ENCODE measurements at regions not wholly inside any gene's neighbourhood (a gene's known extent, or its start where the extent isn't known, plus 50 kb on each side); places are given as distances from the start of the nearest gene placed in this dataset.

GRCh38 chr10:44435196-44435595 is 50.3 kb upstream of the CXCL12 start:
- DNase-seq (ENCODE audit: low read depth, low spot score), result no peak

- DNase-seq (ENCODE audit: low read depth, low spot score), result no peak
Measured at GRCh38 chr10:44436240-44436639, 51.3 kb upstream of the CXCL12 start.

- DNase-seq (ENCODE audit: low read depth, low spot score), result no peak
Measured at GRCh38 chr10:44437840-44438511, 53.1 kb upstream of the CXCL12 start.

- DNase-seq (ENCODE audit: low read depth, low spot score), result no peak
Measured at GRCh38 chr10:44439239-44439957, 54.5 kb upstream of the CXCL12 start.

GRCh38 chr10:44439958-44440244 is 55.0 kb upstream of the CXCL12 start:
- no peak for DNase-seq (ENCODE audit: low read depth, low spot score)

GRCh38 chr10:44457259-44457658 is 72.4 kb upstream of the CXCL12 start:
- DNase-seq (ENCODE audit: low read depth, low spot score), result no peak

DNA sequence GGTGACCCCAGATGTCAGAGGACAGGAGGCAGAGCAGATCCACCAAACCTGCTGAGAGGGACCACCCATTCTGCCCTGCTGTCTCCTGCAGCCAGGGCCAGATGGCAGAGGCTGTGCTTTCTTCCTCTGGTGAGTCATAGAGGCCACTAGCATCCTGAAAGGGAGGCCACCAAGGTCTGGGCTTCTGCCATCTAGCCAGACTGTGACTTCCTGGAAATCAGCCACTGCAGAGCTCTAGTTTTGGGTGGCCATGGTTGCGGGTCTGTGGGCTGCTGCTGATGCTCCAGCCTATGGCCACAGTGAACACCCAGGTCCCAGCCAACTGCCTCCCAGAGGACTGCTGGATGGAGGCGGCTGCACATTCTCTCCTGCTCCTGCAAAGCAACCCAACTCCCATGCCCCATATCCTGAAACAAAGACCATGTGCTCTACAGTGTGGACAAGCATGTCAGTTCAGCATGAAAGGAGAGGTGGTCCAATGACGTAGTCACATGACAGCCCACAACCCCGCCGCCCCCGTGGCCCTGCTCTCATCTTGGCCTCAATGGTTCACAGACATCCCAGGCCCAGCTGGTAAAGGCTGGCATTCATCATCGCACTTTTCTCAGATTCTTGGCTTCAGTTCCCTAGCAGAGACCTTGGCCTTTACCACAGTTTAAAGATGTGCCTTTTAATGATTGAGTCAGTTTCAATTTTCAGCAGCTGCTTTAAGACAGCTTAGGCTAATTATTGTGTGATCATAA is 73.9 kb upstream of the CXCL12 start:
- DNase-seq (ENCODE audit: low read depth, low spot score), result no peak

DNA sequence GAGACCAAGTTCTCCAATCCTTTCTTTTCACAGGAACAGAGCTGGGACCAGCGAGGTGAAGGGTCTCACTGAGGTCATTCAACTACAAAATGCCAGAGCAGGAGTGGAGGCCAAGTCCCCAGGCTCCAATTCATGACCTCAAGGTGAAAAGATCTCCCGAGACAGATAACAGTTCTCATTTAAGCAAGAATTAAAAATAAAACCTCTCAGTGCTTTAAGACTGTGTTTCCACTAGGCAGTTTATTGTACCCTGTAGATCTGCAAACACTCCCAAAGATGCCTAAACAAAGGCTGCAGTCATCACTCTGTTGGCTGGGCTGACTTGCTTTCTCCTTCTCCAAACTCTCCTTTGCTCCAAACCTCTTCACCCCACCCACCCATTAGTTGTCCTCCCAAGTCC is 74.8 kb upstream of the CXCL12 start:
- no peak for DNase-seq (ENCODE audit: low read depth, low spot score)

- no peak for DNase-seq (ENCODE audit: low read depth, low spot score)
Measured at GRCh38 chr10:44460416-44460815, 75.5 kb upstream of the CXCL12 start.

DNA sequence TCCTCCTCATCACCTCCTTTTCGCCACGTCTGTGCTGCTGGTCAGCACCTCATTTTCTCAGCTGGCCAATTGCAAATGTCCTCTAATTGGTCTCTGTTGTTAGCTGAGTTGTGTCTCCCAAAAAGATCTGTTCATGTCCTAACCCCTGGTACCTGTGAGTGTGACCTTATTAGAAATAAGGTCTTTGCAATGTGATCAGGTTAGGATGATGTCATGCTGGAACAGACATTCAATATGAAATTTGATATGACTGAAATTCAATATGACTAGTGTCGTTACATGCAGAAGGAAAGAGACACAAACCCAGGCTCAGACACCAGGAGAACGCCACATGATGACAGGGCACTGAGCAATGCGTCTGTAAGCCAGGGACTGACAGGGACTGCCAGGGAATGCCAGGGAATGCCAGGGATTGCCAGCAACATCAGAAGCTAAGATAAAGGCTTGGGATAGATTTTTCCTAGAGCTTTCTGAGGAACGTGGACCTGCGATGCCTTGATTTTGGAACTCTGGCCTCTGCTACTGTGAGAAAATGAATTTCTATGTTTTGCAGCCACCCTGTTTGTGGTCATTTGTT is 77.5 kb upstream of the CXCL12 start:
- DNase-seq (ENCODE audit: low read depth, low spot score), result no peak

DNA sequence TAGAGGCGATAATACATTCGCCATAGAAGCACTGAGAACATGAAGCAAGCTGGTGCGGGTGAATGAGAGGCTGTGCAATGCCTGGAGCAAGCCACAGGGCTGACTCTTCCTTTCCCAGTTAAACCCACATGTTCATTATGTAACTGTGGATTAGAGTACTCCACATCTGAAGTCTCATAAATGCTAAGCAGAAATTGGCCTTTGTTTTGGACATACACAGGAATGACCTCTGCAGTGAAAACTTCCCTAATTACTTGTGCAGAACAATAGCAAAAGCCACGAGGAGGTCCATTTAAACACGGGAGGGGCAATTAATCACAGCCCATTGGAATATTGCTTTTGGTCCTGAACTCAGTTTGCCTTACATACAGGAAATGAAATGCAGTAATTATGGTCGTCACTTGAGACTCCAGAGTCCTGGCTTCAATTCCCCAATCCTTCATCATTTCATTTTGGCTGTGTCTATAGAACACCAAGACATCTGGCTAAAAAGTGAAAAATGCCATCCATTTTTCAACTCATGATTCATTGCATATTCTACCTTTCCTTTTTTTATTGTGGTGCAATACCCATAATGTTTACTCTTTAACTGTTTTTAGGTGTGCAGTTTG is 78.7 kb upstream of the CXCL12 start:
- DNase-seq (ENCODE audit: low read depth, low spot score), result no peak

DNA sequence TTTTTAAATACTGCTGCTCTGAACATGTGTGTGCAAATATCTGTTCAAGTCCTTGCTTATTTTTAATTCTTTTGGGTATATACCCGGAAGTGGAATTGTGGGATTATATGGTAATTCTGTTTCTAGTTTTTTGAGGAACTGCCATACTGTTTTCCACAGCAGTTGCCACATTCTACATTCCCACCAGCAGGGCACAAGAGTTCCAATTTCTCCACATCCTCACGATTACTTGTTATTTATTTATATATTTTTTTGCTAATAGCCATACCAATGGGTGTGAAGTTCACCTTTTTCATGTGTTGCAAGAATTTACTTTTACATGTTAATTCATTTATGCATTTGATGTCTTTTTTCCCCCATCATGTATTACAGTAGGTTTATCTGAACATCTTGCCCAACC is 79.6 kb upstream of the CXCL12 start:
- DNase-seq (ENCODE audit: low read depth, low spot score), result no peak

- no peak for DNase-seq (ENCODE audit: low read depth, low spot score)
Measured at GRCh38 chr10:44465401-44466115, 80.7 kb upstream of the CXCL12 start.

DNA sequence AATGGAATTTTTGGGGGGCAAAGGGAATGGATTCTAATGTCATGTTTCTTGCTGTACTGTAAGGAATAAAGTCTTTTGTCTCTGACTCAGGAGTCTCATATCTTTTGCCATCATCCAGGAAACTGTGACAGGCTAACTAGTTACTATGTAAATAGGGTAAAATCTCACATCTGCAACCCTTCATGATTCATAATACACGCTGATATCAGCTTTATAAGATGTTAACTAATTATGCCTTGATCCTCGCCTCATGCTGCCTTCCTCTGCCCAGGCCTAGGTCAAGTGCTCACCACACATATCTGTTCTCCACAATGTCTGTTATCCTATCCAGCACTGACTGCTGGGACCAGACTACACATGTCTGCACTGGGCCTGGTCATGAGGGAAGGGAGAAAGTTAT is 81.3 kb upstream of the CXCL12 start:
- no peak for DNase-seq (ENCODE audit: low read depth, low spot score)

GRCh38 chr10:44467090-44467489 is 82.2 kb upstream of the CXCL12 start:
- no peak for DNase-seq (ENCODE audit: low read depth, low spot score)

DNA sequence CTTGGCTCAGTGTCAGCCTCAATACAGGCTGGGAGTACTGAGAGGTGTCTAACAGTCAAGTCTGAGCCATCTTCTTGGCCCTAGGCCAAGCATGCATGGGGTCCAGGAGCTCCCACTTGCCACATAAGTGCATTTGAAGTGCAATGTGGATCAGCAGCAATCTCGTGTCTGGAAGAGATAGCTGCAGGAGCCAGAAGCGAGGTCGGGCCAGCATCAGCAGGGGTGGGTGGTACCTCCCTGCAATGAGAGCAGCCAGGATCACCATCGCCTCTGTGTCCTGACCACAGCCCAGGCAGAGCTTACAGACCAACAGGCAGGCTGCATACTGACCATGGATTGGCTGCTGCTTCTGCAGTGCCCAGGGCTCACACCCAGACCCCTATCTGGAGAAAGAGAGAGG is 83.0 kb upstream of the CXCL12 start:
- DNase-seq (ENCODE audit: low read depth, low spot score), result no peak

DNA sequence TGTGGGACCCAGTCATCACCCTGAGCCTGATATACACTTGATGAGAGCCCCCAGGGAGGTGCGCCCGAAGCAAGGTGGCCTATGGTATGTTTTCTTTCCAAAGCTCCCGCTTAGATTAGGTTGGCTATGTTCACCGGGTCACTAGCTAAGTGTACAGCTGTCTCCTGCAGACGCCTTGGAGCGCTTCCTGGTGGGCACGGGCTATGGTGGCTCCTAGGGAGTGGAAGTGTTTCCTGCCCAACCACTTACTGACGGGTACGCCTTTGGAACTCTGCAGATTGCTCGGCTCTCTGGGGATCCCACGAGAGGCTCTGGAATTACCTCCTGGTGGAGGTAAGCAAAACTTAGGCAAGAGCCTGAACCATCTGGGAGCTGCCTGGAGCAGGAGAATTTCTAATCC is 83.6 kb upstream of the CXCL12 start:
- DNase-seq (ENCODE audit: low read depth, low spot score), result no peak

GRCh38 chr10:44468965-44469364 is 84.1 kb upstream of the CXCL12 start:
- no peak for DNase-seq (ENCODE audit: low read depth, low spot score)

DNA sequence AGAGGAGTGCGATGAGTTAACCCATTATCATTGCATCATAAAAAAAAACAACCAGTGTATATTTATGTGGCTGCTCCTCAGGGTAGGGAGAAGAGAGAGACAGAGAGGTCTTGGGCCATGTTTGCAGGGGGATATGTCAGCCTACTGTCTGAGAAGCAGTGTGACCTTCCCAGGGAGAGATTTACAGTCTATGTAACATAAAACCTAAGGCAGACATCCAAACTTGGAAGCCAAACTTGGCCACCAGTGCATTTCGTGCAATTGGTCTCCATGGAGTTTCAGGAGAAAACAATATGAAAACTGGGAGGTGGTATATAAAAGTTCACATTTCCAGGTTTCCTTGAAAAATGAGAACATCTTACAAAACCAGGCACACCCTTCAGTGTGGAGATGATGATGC is 85.9 kb upstream of the CXCL12 start:
- DNase-seq (ENCODE audit: low read depth, low spot score), result no peak

DNA sequence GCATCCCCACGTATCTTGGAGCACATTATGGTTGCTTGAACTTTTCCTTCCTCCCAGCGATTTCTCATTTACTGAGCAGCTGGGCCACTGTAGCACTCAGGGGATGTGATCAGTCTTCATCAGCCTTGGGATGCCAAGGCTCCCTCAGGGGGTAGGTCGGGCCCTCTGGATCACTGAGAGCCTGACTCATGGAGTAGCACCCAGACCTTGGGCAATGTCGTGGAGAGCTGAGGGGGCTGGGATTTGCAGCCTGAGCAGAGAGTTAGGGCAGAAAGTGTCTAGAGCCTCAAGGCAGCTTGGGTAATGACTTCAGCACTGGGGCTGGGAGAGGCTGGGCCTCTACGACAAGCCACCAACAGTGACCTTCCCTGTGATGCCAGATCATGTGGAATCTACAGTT is 86.5 kb upstream of the CXCL12 start:
- DNase-seq (ENCODE audit: low read depth, low spot score), result no peak

- DNase-seq (ENCODE audit: low read depth, low spot score), result no peak
Measured at GRCh38 chr10:44473146-44473545, 88.2 kb upstream of the CXCL12 start.
